ENCODE measurements at regions not wholly inside any gene's neighbourhood (a gene's known extent, or its start where the extent isn't known, plus 50 kb on each side); places are given as distances from the start of the nearest gene placed in this dataset.
A peak's percentile ranks its signal among the peaks of the same experiment; 100 is the strongest.

GRCh38 chr12:75747572-75748021, 236.2 kb upstream of the KRR1 start:
- Histone ChIP-seq H3K9ac (no peak overlapping the region; the same call in 1 of the 2 replicates), H3K4me1 (ENCODE audit: control insufficient read depth in 1 of 2, insufficient read depth in 2 of 2, low read depth in 1 of 2, low read length in 1 of 2) (peaks cover 0 to 7% of the 10 kb centered on the region in 2 experiments; a peak in 2 of 4 replicates), H3K4me2 (peak overlapping the region; percentile 49; the same call in 1 of the 2 replicates), H2AFZ (ENCODE audit: low read depth) (peak overlapping the region; percentile 3; the same call in 1 of the 2 replicates), H3K27ac (ENCODE audit: low read depth in 2 of 2, low read length in 1 of 2) (peak overlapping the region; percentile 39 to 69), H3K27me3 (ENCODE audit: insufficient read depth) (no peaks in the 10 kb centered on the region), H3K36me3 (replicated peaks in 1 of 2; ENCODE audit: control insufficient read depth in 1 of 2, insufficient read depth in 2 of 2, low read length in 1 of 2) (no peaks in the 10 kb centered on the region), H3K9me2 (no peaks in the 10 kb centered on the region), H3F3A (replicated peaks; ENCODE audit: insufficient read depth) (peaks cover 15% of the 10 kb centered on the region), H3K4me3 (ENCODE audit: low read depth in 2 of 2, low read length in 1 of 2) (no peak overlapping the region), H4K20me1 (ENCODE audit: insufficient read depth) (no peaks in the 10 kb centered on the region), H3K79me2 (ENCODE audit: insufficient read depth) (no peaks in the 10 kb centered on the region), H3K9me3 (no peaks in the 10 kb centered on the region)
- TF ChIP-seq JUND (IDR thresholded peaks at IDR 0.05) (peak; percentile 20; the same call in 1 of the 2 replicates), NRF1 (IDR thresholded peaks at IDR 0.05; ENCODE audit: low read depth, low read length) (no peak), GABPA (IDR thresholded peaks at IDR 0.05; ENCODE audit: low read depth) (no peak), FOSL2 (IDR thresholded peaks at IDR 0.05; ENCODE audit: borderline replicate concordance, low read depth) (peak; percentile 40; the same call in 1 of the 2 replicates), TCF12 (IDR thresholded peaks at IDR 0.05) (peak; percentile 46; the same call in 1 of the 2 replicates), MEF2A (IDR thresholded peaks at IDR 0.05; ENCODE audit: borderline replicate concordance, low read depth) (no peak), POLR2AphosphoS5 (IDR thresholded peaks at IDR 0.05; ENCODE audit: low read depth, low read length) (no peak)
- POLR2A ChIA-PET = no interaction called here
- CTCF ChIA-PET = interaction anchor here (0.7 to 1.4 kb wide), 3 partner anchors 13 to 255 kb away, joined by 3 to 4 read pairs (median 4); no protein-coding TSS in a partner anchor
- 30% methylated on average over 1 of the region's 1 CpG for WGBS (ENCODE audit: low lambda C conversion rate)
- no peak for DNase-seq

GRCh38 chr12:75746621-75747020, 235.2 kb upstream of the KRR1 start:
- WGBS (ENCODE audit: low lambda C conversion rate) = 91% methylated on average over 4 of the region's 4 CpGs
- peaks cover 15% of the 10 kb centered on the region for H3F3A ChIP-seq (replicated peaks; ENCODE audit: insufficient read depth)
- no peak overlapping the region for H2AFZ ChIP-seq (ENCODE audit: low read depth)
- H4K20me1 ChIP-seq (ENCODE audit: insufficient read depth) = no peaks in the 10 kb centered on the region
- H3K4me1 ChIP-seq (ENCODE audit: control insufficient read depth in 1 of 2, insufficient read depth in 2 of 2, low read depth in 1 of 2, low read length in 1 of 2) = peaks cover 0 to 4% of the 10 kb centered on the region in 2 experiments; a peak in 2 of 4 replicates
- no peak overlapping the region for H3K9ac ChIP-seq
- H3K4me3 ChIP-seq (ENCODE audit: low read depth in 2 of 2, low read length in 1 of 2) = no peak overlapping the region
- TF ChIP-seq USF1 (IDR thresholded peaks at IDR 0.05; ENCODE audit: borderline replicate concordance, low read depth) (no peak), RFX5 (IDR thresholded peaks at IDR 0.05; ENCODE audit: low read length) (no peak), TCF12 (IDR thresholded peaks at IDR 0.05) (no peak), IRF3 (IDR thresholded peaks at IDR 0.05; ENCODE audit: low read depth, low read length) (no peak), SMC3 (IDR thresholded peaks at IDR 0.05; ENCODE audit: low read depth, low read length) (no peak), SIN3A (IDR thresholded peaks at IDR 0.05; ENCODE audit: borderline replicate concordance, low read depth, low read length) (no peak), GABPA (IDR thresholded peaks at IDR 0.05; ENCODE audit: low read depth) (no peak), FOSL2 (IDR thresholded peaks at IDR 0.05; ENCODE audit: borderline replicate concordance, low read depth) (no peak), FOXM1 (IDR thresholded peaks at IDR 0.05; ENCODE audit: low read depth) (no peak), MXI1 (IDR thresholded peaks at IDR 0.05; ENCODE audit: low read depth, low read length) (no peak), EP300 (IDR thresholded peaks at IDR 0.05; ENCODE audit: borderline replicate concordance in 1 of 2, low read depth in 1 of 2, low read length in 1 of 2) (no peak)
- no peak overlapping the region; a peak in 1 of 4 replicates for H3K27ac ChIP-seq (ENCODE audit: low read depth in 2 of 2, low read length in 1 of 2)
- H3K36me3 ChIP-seq (replicated peaks in 1 of 2; ENCODE audit: control insufficient read depth in 1 of 2, insufficient read depth in 2 of 2, low read length in 1 of 2) = no peaks in the 10 kb centered on the region
- ChIA-PET CTCF (interaction anchor here (0.7 kb wide), 1 partner anchor 256 kb away, joined by 4 read pairs; no protein-coding TSS in a partner anchor), POLR2A (no interaction called here)
- no peaks in the 10 kb centered on the region for H3K79me2 ChIP-seq (ENCODE audit: insufficient read depth)
- no peaks in the 10 kb centered on the region for H3K9me2 ChIP-seq
- no peaks in the 10 kb centered on the region for H3K9me3 ChIP-seq
- no peaks in the 10 kb centered on the region for H3K27me3 ChIP-seq (ENCODE audit: insufficient read depth)
- DNase-seq = no peak
- no peak overlapping the region for H3K4me2 ChIP-seq
